CD4-positive, alpha-beta T cell treated with Interleukin-10 for 1 hour (primary cell): ENCODE measurements at regions not wholly inside any gene's neighbourhood (a gene's known extent, or its start where the extent isn't known, plus 50 kb on each side); places are given as distances from the start of the nearest gene placed in this dataset.
"Not testable (repeated sequence)": the region's sequence is repeated elsewhere in the genome, so short reads cannot be mapped to it uniquely, and the experiment has no call there.

Source experiments
- DNase-seq: peaks from one replicate; pipeline ENCODE4 v3.0.0-alpha.2; 2020

GRCh38 chr2:175827856-175828255 lies 174.2 kb downstream of the LNPK start:
- no peak for DNase-seq

GRCh38 chr2:175824243-175824642 lies 177.8 kb downstream of the LNPK start:
- no peak for DNase-seq

- no peak for DNase-seq
These were observed 178.4 kb downstream of the LNPK start for GRCh38 chr2:175823707-175824073.

- no peak for DNase-seq
These were observed 178.9 kb downstream of the LNPK start for GRCh38 chr2:175823002-175823706.

- DNase-seq, result no peak
These were observed 184.8 kb downstream of the LNPK start for GRCh38 chr2:175817221-175817620.

GRCh38 chr2:175815537-175815936 lies 186.5 kb downstream of the LNPK start:
- DNase-seq, result no peak

- no peak for DNase-seq
These were observed 190.1 kb downstream of the LNPK start for GRCh38 chr2:175811971-175812370.

- DNase-seq, result no peak
These were observed 193.2 kb downstream of the LNPK start for GRCh38 chr2:175808858-175809257.

GRCh38 chr2:175808078-175808477 lies 194.0 kb downstream of the LNPK start:
- DNase-seq, result no peak

GRCh38 chr2:175807031-175807873 lies 194.8 kb downstream of the LNPK start:
- no peak for DNase-seq

GRCh38 chr2:175806570-175806969 lies 195.5 kb downstream of the LNPK start:
- DNase-seq, result no peak

GRCh38 chr2:175806125-175806490 lies 196.0 kb downstream of the LNPK start:
- no peak for DNase-seq

GRCh38 chr2:175805442-175806124 lies 196.5 kb downstream of the LNPK start:
- DNase-seq, result no peak

GRCh38 chr2:175804122-175804521 lies 197.9 kb downstream of the LNPK start:
- no peak for DNase-seq

- DNase-seq, result not testable (repeated sequence)
These were observed 205.6 kb downstream of the LNPK start for GRCh38 chr2:175796422-175796821.

GRCh38 chr2:175793648-175794047 lies 208.4 kb downstream of the LNPK start:
- no peak for DNase-seq

- no peak for DNase-seq
These were observed 209.2 kb downstream of the LNPK start for GRCh38 chr2:175792881-175793280.

- DNase-seq, result no peak
These were observed 209.9 kb downstream of the LNPK start for GRCh38 chr2:175792199-175792598.

- DNase-seq, result no peak
These were observed 215.5 kb downstream of the LNPK start for GRCh38 chr2:175786471-175787124.

GRCh38 chr2:175777337-175777736 lies 224.7 kb downstream of the LNPK start:
- not testable (repeated sequence) for DNase-seq

GRCh38 chr2:175769200-175769599 lies 232.9 kb downstream of the LNPK start:
- DNase-seq, result no peak

- no peak for DNase-seq
These were observed 235.2 kb downstream of the LNPK start for GRCh38 chr2:175766880-175767279.

GRCh38 chr2:175755656-175756386 lies 246.2 kb downstream of the LNPK start:
- DNase-seq, result no peak
